ENCODE measurements at regions not wholly inside any gene's neighbourhood (a gene's known extent, or its start where the extent isn't known, plus 50 kb on each side); places are given as distances from the start of the nearest gene placed in this dataset.

DNA sequence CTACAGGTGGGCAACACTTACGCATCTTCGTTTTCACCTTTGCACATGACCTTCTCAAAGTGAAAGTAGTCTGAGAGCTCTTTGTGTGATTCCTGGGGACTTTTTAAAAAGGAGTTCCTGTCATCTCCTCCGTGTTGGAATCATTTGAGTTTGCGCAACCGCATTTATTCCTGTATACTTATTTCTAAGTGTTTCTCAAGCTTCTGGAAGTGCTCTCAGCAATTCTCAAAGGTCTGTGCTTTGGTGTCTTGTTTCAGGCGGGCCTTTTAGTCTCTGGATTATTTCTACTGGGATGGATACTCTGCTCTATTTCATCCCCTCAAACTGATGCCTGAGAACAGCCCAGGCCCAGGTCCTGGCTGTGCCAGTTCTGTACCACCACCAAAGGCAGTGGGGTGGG is 226.5 kb upstream of the TUT7 start:
- TF ChIP-seq, protein P1, sequence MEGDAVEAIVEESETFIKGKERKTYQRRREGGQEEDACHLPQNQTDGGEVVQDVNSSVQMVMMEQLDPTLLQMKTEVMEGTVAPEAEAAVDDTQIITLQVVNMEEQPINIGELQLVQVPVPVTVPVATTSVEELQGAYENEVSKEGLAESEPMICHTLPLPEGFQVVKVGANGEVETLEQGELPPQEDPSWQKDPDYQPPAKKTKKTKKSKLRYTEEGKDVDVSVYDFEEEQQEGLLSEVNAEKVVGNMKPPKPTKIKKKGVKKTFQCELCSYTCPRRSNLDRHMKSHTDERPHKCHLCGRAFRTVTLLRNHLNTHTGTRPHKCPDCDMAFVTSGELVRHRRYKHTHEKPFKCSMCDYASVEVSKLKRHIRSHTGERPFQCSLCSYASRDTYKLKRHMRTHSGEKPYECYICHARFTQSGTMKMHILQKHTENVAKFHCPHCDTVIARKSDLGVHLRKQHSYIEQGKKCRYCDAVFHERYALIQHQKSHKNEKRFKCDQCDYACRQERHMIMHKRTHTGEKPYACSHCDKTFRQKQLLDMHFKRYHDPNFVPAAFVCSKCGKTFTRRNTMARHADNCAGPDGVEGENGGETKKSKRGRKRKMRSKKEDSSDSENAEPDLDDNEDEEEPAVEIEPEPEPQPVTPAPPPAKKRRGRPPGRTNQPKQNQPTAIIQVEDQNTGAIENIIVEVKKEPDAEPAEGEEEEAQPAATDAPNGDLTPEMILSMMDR (IDR thresholded peaks at IDR 0.05; ENCODE audit: insufficient read depth, low read depth, low read length, missing control alignments): no peak
- DNase-seq (ENCODE audit: low read depth): no peak
- H3K4me3 ChIP-seq (ENCODE audit: low read length): no peak overlapping the region

DNA sequence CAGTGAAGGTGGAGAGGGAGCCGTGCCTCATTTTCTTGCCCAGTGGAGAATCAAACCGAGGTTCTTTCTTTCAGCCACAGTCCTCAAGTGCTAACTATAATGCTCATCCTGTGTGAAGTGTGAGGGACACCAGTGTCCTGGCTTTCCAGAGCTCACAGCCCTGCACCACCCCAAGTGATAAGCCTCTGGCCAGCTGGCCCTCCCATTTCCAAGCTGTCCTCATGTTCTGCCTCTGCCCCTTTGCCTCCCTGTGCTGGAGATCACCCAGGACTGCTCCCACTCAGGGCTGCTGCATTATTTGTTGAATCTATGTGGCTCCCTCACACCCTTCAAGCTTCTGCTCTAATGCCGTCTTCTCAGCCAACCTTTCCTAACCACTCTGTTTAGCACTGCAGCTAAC is 224.5 kb upstream of the TUT7 start:
- TF ChIP-seq, protein P1 (IDR thresholded peaks at IDR 0.05; ENCODE audit: insufficient read depth, low read depth, low read length, missing control alignments): no peak
- no peak for DNase-seq (ENCODE audit: low read depth)

DNA sequence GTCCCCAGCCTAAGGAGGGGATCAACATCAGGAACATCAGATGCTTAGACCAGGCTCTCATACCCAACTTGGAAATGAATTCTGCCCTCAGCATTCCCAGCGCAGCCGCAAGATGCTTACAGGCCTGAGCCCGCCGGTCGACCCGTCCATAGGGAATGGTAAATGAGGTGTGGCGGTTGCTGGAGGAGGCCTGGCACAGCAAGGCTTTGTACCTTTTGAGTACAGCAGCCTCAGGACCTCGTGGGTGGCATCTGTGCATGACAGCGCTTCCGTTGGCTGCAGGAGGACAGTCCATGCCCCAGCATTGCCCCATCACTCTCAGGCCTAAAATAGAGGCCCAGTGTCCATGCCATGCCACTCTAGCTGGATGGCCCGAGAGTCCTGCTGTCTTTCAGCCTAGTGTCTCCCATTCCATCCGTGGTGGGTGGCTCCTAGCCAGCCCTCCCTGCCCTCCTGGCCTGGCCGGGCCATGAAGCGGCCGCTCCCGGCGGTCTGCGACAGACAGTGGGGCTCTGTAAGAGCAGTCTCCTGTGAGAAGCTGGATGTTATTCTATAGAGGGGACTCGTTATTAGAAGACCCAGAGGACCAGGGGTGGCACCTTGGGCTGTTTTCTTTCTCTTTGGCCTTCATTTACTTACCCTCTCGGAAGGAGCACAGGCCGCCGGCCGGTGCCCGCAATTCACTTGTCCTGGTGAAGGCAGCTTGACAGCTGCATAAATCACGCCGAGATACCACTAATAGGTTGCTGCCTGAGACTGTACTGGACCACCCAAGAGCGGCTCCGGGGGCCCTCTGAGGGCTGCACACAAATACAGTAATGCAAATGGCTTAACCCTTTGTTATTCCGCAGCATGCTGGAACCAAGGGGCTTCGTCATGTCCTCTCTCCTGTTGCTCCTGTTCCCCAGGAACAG is 223.5 kb upstream of the TUT7 start:
- DNase-seq (ENCODE audit: low read depth): no peak
- H3K4me3 ChIP-seq (ENCODE audit: low read length): no peak overlapping the region
- TF ChIP-seq, protein P1 (IDR thresholded peaks at IDR 0.05; ENCODE audit: insufficient read depth, low read depth, low read length, missing control alignments): no peak

More for the DNA sequence above, 224.5 kb upstream of the TUT7 start:
- H3K4me3 ChIP-seq (ENCODE audit: low read length): no peak overlapping the region

DNA sequence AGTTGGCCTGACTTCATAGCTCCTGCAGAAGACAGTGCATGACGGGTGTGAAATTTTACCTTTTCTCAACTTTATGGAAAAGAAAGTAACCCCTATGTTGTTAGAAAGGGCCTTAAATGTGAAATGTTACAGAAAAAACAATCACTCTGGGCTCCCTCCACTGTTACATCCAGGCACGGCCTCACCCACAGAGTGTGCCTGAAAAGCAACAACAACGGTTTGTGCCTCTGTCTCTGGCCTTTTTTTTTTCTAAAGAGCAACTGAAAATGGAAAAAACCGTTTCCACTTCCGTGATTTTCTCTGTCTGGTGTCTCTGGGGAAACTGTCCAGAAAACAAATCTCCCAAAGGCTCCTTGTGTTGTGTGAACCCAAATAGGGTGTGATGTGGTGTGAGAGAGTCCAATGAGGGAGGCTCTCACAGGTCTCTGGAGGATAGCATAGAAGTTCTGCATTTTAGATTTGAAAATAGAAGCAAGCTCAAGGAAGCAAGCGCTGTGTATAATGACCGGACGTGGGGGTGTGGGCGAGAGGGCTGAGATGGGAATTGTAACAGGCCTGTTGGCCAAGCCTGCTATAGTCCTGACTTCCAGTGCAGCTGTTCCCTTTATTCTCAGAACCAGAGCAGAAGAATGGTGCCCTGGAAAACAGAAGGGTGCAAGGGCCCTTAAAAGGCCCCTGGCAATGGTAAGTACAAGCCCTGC is 221.8 kb upstream of the TUT7 start:
- no peak overlapping the region for H3K4me3 ChIP-seq (ENCODE audit: low read length)
- DNase-seq (ENCODE audit: low read depth): no peak
- TF ChIP-seq, protein P1 (IDR thresholded peaks at IDR 0.05; ENCODE audit: insufficient read depth, low read depth, low read length, missing control alignments): no peak

DNA sequence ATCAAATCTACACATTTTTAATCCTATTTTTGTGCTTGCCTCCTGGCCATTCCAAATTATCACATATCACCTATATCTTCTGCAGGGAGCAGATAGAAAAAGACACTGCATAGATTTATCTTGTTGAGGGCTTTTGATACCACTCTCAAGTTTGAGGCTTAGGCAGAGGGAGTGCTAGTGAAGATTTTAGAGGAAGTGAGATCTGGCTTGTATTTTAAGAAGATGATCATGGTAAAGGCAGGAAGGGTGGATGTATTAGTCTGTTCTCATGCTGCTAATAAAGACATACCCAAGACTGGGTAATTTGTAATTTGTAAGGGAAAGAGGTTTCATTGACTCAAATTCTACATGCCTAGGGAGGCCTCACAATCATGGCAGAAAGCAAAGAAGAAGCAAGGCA is 220.9 kb upstream of the TUT7 start:
- no peak overlapping the region for H3K4me3 ChIP-seq (ENCODE audit: low read length)
- TF ChIP-seq, protein P1 (IDR thresholded peaks at IDR 0.05; ENCODE audit: insufficient read depth, low read depth, low read length, missing control alignments): no peak
- DNase-seq (ENCODE audit: low read depth): no peak

DNA sequence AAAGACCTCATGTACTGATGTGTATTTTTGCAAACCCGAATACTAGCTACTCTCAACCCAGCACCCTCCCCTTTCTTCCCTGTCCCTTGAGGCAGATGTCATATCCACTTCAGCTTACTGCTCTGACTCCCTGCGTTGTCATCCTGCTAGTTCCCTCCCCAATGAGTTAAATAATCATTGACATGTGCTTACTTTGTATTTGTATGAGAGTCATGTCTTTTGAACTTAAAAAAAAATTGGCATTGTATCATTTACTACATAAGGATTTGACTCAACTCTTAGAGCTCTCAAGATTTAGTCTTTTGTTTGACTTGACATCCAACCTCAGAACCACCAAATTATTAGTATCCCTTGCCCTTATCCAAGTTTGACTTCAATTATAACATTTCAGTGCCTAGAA is 219.7 kb upstream of the TUT7 start:
- H3K4me3 ChIP-seq (ENCODE audit: low read length): no peak overlapping the region
- DNase-seq (ENCODE audit: low read depth): peak; percentile 7
- TF ChIP-seq, protein P1 (IDR thresholded peaks at IDR 0.05; ENCODE audit: insufficient read depth, low read depth, low read length, missing control alignments): no peak

All from epithelial cell of esophagus (primary cell).